Liver (tissue), 8 donors: ENCODE measurements at regions not wholly inside any gene's neighbourhood (a gene's known extent, or its start where the extent isn't known, plus 50 kb on each side); places are given as distances from the start of the nearest gene placed in this dataset.

Experiments
- DNase-seq: peaks from one replicate; pipeline ENCODE4 v3.0.0-alpha.2; 2017; ENCODE audit warnings: low spot score
- H3K27ac ChIP-seq, 2 donors: one replicate each; pipeline ENCODE4 v1.7.0; 2013; ENCODE audit warnings: inconsistent platforms in 2 of 2, low read length in 2 of 2, control low read depth in 1 of 2, low read depth in 1 of 2, mild to moderate bottlenecking in 1 of 2
- H3K27me3 ChIP-seq, 4 donors: one replicate each; pipeline versions ENCODE4 v1.6.1 to v1.7.0; 2013; ENCODE audit warnings: low read length in 3 of 4, inconsistent platforms in 1 of 4, mild to moderate bottlenecking in 1 of 4, moderate library complexity in 1 of 4; ENCODE audit not compliant: control insufficient read depth in 4 of 4, insufficient read depth in 4 of 4
- H3K36me3 ChIP-seq, 4 donors: one replicate each; pipeline versions ENCODE4 v1.6.1 to v1.7.0; 2013; ENCODE audit warnings: low read length in 3 of 4, mild to moderate bottlenecking in 3 of 4, low read depth in 1 of 4, moderate library complexity in 1 of 4; ENCODE audit not compliant: control insufficient read depth in 4 of 4, insufficient read depth in 3 of 4
- H3K4me1 ChIP-seq, 4 donors: one replicate each; pipeline versions ENCODE4 v1.6.1 to v1.7.0; 2013; ENCODE audit warnings: low read length in 3 of 4, mild to moderate bottlenecking in 3 of 4, moderate library complexity in 1 of 4; ENCODE audit not compliant: control insufficient read depth in 4 of 4, insufficient read depth in 4 of 4
- H3K4me3 ChIP-seq, 3 donors: one replicate each; pipeline versions ENCODE4 v1.6.1 to v1.7.0; 2013; ENCODE audit warnings: low read length in 3 of 3, control low read depth in 1 of 3, low read depth in 1 of 3, mild to moderate bottlenecking in 1 of 3
- H3K9ac ChIP-seq, 2 donors: one replicate each; pipeline ENCODE4 v1.7.0; 2013; ENCODE audit warnings: low read length in 2 of 2, mild to moderate bottlenecking in 2 of 2, moderate library complexity in 2 of 2, control low read depth in 1 of 2, low read depth in 1 of 2
- H3K9me3 ChIP-seq, 4 donors: one replicate each; pipeline versions ENCODE4 v1.6.1 to v1.7.0; 2013; ENCODE audit warnings: low read length in 3 of 4; ENCODE audit not compliant: control insufficient read depth in 4 of 4
- EGR1 ChIP-seq, 2 donors: IDR thresholded peaks; 2 replicates each; pipeline ENCODE4 v1.6.1; 2016 to 2018; ENCODE audit warnings: antibody characterized with exemption in 2 of 2, low read depth in 2 of 2
- FOXA1 ChIP-seq: IDR thresholded peaks from 2 replicates; pipeline ENCODE4 v1.6.1; 2016; ENCODE audit warnings: antibody characterized with exemption
- HNF4A ChIP-seq, 2 donors: conservative IDR thresholded peaks; 2 replicates each; pipeline ENCODE4 v1.6.1; 2016; ENCODE audit warnings: antibody characterized with exemption in 2 of 2, mild to moderate bottlenecking in 2 of 2
- HNF4G ChIP-seq: IDR thresholded peaks from 2 replicates; pipeline ENCODE4 v1.6.1; 2016; ENCODE audit warnings: antibody characterized with exemption
- JUND ChIP-seq, 2 donors: IDR thresholded peaks; 2 replicates each; pipeline ENCODE4 v1.6.1; 2016; ENCODE audit warnings: antibody characterized with exemption in 2 of 2
- RXRA ChIP-seq, 2 donors: IDR thresholded peaks; 2 replicates each; pipeline ENCODE4 v1.6.1; 2017 to 2018; ENCODE audit warnings: antibody characterized with exemption in 2 of 2, mild to moderate bottlenecking in 1 of 2
- SP1 ChIP-seq: IDR thresholded peaks from 2 replicates; pipeline ENCODE4 v1.6.1; 2018; ENCODE audit warnings: antibody characterized with exemption, mild to moderate bottlenecking
- TAF1 ChIP-seq: conservative IDR thresholded peaks from 2 replicates; pipeline ENCODE4 v1.6.1; 2016; ENCODE audit warnings: antibody characterized with exemption, mild to moderate bottlenecking
- YY1 ChIP-seq: IDR thresholded peaks from 2 replicates; pipeline ENCODE4 v1.6.1; 2016; ENCODE audit warnings: antibody characterized with exemption, mild to moderate bottlenecking
- WGBS: extraction: QIAGEN DNeasy Blood & Tissue Kit; methylation state at CpG from one replicate; pipeline ENCODE4 v1.1.7; 2013; 5-methylcytosine and 5-hydroxymethylcytosine counted together
- TF ChIP-seq, protein P1 (sequence below): IDR thresholded peaks from 2 replicates; pipeline ENCODE4 v1.6.1; 2016; ENCODE audit warnings: antibody characterized with exemption
- TF ChIP-seq, protein P2 (sequence below): IDR thresholded peaks from 2 replicates; pipeline ENCODE4 v1.6.1; 2016; ENCODE audit warnings: antibody characterized with exemption
- TF ChIP-seq, protein P3 (sequence below): fragments of 150-350 bp; IDR thresholded peaks from 2 replicates; pipeline ENCODE4 v1.5.1; 2017; ENCODE audit warnings: improper control_type of control experiment, low read depth, low read length; ENCODE audit not compliant: missing input control
- TF ChIP-seq, protein P4 (sequence below): IDR thresholded peaks from 2 replicates; pipeline ENCODE4 v1.6.1; 2016; ENCODE audit warnings: antibody characterized with exemption
- donor health status: healthy.
- donor health status: healthy.
- donor health status: healthy.
- donor health status: healthy.
- donor health status: healthy.

DNA sequence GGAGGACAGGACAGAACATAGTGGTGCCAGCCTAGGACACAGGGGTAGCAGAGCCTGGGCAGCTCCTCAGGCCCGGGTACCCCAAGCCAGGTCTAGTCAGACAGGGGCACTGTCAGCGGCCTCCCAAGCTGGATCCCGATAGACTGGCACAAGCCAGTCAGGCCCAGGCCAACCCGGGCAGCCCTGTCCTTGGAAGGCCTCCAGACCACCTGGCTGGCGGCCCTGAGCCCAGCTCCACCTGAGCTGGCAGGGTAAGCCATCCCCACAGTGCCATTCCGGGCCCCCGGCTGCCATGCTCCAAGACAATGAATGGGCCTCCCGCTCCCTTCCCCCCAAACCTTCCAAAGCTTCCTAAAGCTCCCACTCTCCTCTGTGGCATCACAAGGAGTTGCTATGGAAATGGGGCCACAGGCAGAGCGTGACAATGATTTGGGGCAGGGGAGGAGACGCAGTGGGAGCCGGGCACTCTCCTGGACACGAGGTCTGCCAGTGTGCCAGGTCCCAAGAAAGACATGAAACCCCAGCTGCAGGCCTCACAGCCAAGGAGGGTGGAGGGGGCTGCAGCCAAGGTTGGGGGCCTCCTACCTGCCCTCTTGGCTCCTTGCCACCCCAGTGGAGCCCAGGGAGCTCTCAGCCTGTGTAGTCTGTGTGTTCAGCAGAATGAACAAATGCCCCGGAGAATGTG, 165.6 kb upstream of the LINGO1 start (continued):
- no peak for TF ChIP-seq JUND (IDR thresholded peaks at IDR 0.05)

DNA sequence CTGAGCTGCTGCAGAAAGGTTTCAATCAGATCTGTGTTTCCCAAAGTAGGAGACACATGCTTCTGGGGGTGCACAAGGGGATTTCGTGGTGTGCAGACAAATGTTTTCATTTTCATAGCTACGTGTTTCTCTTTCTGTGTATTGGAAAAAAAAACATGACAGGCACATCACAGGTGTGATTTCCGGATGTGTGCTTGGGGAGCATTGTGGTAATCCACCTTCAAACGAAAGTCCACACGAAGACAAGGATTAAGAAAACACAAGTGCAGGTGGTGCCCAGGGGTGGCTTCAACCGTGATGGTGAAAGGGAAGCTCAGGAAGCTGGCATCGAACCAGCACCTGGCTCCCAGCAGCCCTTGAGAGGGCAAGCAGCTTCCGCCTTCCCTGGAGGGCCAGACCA, 164.6 kb upstream of the LINGO1 start:
- DNase-seq, result no peak
- Histone ChIP-seq H3K9me3 (no peaks in the 10 kb centered on the region), H3K27ac (no peak overlapping the region), H3K27me3 (peaks cover 0 to 5% (median 0%) of the 10 kb centered on the region in 4 donors), H3K4me3 (no peak overlapping the region), H3K9ac (no peak overlapping the region), H3K4me1 (no peaks in the 10 kb centered on the region), H3K36me3 (no peaks in the 10 kb centered on the region)
- WGBS, result 70% methylated on average over 8 of the region's 8 CpGs
- TF ChIP-seq HNF4A (conservative IDR thresholded peaks at IDR 0.05) (no peak), YY1 (no peak), HNF4G (no peak), JUND (IDR thresholded peaks at IDR 0.05) (no peak), TAF1 (no peak), SP1 (no peak), FOXA1 (no peak), EGR1 (IDR thresholded peaks at IDR 0.05; ENCODE audit: low read depth in 2 of 2) (no peak)
- TF ChIP-seq, protein P1, sequence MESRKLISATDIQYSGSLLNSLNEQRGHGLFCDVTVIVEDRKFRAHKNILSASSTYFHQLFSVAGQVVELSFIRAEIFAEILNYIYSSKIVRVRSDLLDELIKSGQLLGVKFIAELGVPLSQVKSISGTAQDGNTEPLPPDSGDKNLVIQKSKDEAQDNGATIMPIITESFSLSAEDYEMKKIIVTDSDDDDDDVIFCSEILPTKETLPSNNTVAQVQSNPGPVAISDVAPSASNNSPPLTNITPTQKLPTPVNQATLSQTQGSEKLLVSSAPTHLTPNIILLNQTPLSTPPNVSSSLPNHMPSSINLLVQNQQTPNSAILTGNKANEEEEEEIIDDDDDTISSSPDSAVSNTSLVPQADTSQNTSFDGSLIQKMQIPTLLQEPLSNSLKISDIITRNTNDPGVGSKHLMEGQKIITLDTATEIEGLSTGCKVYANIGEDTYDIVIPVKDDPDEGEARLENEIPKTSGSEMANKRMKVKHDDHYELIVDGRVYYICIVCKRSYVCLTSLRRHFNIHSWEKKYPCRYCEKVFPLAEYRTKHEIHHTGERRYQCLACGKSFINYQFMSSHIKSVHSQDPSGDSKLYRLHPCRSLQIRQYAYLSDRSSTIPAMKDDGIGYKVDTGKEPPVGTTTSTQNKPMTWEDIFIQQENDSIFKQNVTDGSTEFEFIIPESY, result no peak
- TF ChIP-seq, protein P2, sequence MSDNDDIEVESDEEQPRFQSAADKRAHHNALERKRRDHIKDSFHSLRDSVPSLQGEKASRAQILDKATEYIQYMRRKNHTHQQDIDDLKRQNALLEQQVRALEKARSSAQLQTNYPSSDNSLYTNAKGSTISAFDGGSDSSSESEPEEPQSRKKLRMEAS, result no peak
- TF ChIP-seq, protein P3, sequence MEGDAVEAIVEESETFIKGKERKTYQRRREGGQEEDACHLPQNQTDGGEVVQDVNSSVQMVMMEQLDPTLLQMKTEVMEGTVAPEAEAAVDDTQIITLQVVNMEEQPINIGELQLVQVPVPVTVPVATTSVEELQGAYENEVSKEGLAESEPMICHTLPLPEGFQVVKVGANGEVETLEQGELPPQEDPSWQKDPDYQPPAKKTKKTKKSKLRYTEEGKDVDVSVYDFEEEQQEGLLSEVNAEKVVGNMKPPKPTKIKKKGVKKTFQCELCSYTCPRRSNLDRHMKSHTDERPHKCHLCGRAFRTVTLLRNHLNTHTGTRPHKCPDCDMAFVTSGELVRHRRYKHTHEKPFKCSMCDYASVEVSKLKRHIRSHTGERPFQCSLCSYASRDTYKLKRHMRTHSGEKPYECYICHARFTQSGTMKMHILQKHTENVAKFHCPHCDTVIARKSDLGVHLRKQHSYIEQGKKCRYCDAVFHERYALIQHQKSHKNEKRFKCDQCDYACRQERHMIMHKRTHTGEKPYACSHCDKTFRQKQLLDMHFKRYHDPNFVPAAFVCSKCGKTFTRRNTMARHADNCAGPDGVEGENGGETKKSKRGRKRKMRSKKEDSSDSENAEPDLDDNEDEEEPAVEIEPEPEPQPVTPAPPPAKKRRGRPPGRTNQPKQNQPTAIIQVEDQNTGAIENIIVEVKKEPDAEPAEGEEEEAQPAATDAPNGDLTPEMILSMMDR, result no peak
- TF ChIP-seq, protein P4, sequence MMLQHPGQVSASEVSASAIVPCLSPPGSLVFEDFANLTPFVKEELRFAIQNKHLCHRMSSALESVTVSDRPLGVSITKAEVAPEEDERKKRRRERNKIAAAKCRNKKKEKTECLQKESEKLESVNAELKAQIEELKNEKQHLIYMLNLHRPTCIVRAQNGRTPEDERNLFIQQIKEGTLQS, result no peak

DNA sequence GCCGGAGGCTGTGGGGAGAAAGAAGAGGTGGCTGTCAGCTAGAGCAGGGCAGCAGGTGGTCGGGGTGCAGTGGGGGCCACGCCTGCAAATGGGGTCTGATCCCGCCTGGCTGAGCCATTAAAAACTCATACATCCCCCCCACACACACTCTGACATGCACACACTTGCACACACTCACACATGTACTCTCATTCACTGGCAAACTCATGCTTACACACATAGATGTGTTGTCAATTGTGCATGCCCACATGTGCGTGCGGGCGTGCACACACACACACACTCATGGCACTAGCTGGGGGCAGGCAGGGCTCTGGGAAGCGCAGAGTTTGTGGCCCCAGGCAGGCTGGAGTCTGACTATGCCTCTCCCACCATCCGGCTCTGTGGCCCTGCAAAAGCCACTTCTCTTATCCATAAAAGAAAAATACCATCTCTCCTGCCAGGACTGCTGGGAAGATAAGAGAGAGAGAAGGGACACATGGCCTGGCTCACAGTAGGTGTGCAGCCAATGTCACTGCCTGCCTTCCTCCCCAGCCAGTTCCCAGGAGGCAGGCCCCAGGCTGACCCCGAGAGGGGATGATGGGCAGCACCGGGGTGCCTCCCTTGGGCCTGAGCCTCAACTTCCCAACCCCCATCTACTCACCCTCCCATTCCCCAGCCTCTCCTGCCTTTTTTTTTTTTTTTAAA, 163.5 kb upstream of the LINGO1 start:
- no peaks in the 10 kb centered on the region for H3K4me1 ChIP-seq
- WGBS, result 74% methylated on average over 11 of the region's 11 CpGs
- H3K4me3 ChIP-seq, result no peak overlapping the region
- H3K9me3 ChIP-seq, result no peaks in the 10 kb centered on the region
- H3K27me3 ChIP-seq, result peaks cover 0 to 5% (median 0%) of the 10 kb centered on the region in 4 donors
- H3K9ac ChIP-seq, result no peak overlapping the region
- DNase-seq, result no peak
- no peak for TF ChIP-seq RXRA (IDR thresholded peaks at IDR 0.05)
- TF ChIP-seq, protein P3, result no peak
- TF ChIP-seq, protein P4, result no peak
- H3K27ac ChIP-seq, result no peak overlapping the region
- no peaks in the 10 kb centered on the region for H3K36me3 ChIP-seq
